ENCODE measurements at regions not wholly inside any gene's neighbourhood (a gene's known extent, or its start where the extent isn't known, plus 50 kb on each side); places are given as distances from the start of the nearest gene placed in this dataset.
A peak's percentile ranks its signal among the peaks of the same experiment; 100 is the strongest.

- no peak overlapping the region for H3K4me3 ChIP-seq (ENCODE audit: low read depth, poor library complexity, severe bottlenecking)
- 65 to 70% methylated on average over 10 of the region's 10 CpGs for WGBS, 2 donors
- no peak for TF ChIP-seq POLR2A (IDR thresholded peaks at IDR 0.05)
- TF ChIP-seq CTCF (IDR thresholded peaks at IDR 0.05), result no peak
- DNase-seq (ENCODE audit: low spot score in 2 of 2), result peak in 1 of 2 donors; percentile 62
- intact Hi-C loops (cut with DNase I; ENCODE audit: low total_unique reads), result no loop called here
Measured at GRCh38 chr2:2520401-2520811, 189.3 kb upstream of the MYT1L start.

GRCh38 chr2:2519381-2519780 lies 188.3 kb upstream of the MYT1L start:
- no peak overlapping the region for H3K4me3 ChIP-seq (ENCODE audit: low read depth, poor library complexity, severe bottlenecking)
- DNase-seq (ENCODE audit: low spot score in 2 of 2), result peak in 1 of 2 donors; percentile 37
- 7 to 44% methylated on average over 1 of the region's 1 CpG for WGBS, 2 donors
- intact Hi-C loops (cut with DNase I; ENCODE audit: low total_unique reads), result no loop called here
- TF ChIP-seq POLR2A (IDR thresholded peaks at IDR 0.05), result no peak

- 74 to 90% methylated on average over 2 of the region's 2 CpGs for WGBS, 2 donors
- no peak for TF ChIP-seq POLR2A (IDR thresholded peaks at IDR 0.05)
- TF ChIP-seq CTCF (IDR thresholded peaks at IDR 0.05), result no peak
- intact Hi-C loops (cut with DNase I; ENCODE audit: low total_unique reads), result no loop called here
Measured at GRCh38 chr2:2517399-2517798, 186.3 kb upstream of the MYT1L start.

GRCh38 chr2:2516386-2516785 lies 185.3 kb upstream of the MYT1L start:
- DNase-seq (ENCODE audit: low spot score in 2 of 2), result peak in 1 of 2 donors; percentile 54
- whole genome bisulfite sequencing, 2 donors, result 86 to 87% methylated on average over 14 of the region's 14 CpGs
- TF ChIP-seq CTCF (IDR thresholded peaks at IDR 0.05) (no peak), POLR2A (IDR thresholded peaks at IDR 0.05) (no peak)
- H3K4me3 ChIP-seq (ENCODE audit: low read depth, poor library complexity, severe bottlenecking), result no peak overlapping the region
- intact Hi-C loops (cut with DNase I; ENCODE audit: low total_unique reads), result no loop called here

More at GRCh38 chr2:2517399-2517798, 186.3 kb upstream of the MYT1L start:
- H3K4me3 ChIP-seq (ENCODE audit: low read depth, poor library complexity, severe bottlenecking), result no peak overlapping the region
- no peak for DNase-seq (ENCODE audit: low spot score in 2 of 2)

GRCh38 chr2:2512931-2513330 lies 181.9 kb upstream of the MYT1L start:
- H3K4me3 ChIP-seq (ENCODE audit: low read depth, poor library complexity, severe bottlenecking), result no peak overlapping the region
- DNase-seq (ENCODE audit: low spot score in 2 of 2), result peak in 1 of 2 donors; percentile 64
- intact Hi-C loops (cut with DNase I; ENCODE audit: low total_unique reads), result no loop called here
- WGBS, 2 donors, result 82 to 87% methylated on average over 10 of the region's 10 CpGs
- TF ChIP-seq CTCF (IDR thresholded peaks at IDR 0.05) (no peak), POLR2A (IDR thresholded peaks at IDR 0.05) (no peak)

GRCh38 chr2:2507417-2507997 lies 176.4 kb upstream of the MYT1L start:
- DNase-seq (ENCODE audit: low spot score in 2 of 2), result peak in 1 of 2 donors; percentile 68
- TF ChIP-seq CTCF (IDR thresholded peaks at IDR 0.05), result no peak
- no peak for TF ChIP-seq POLR2A (IDR thresholded peaks at IDR 0.05)
- WGBS, 2 donors, result 71 to 78% methylated on average over 12 to 20 of the region's 20 CpGs
- intact Hi-C loops (cut with DNase I; ENCODE audit: low total_unique reads), result no loop called here
- H3K4me3 ChIP-seq (ENCODE audit: low read depth, poor library complexity, severe bottlenecking), result no peak overlapping the region

Data from lower leg skin (tissue), 4 donors.